Mesothelial cell of epicardium (in vitro differentiated cells): ENCODE measurements at regions not wholly inside any gene's neighbourhood (a gene's known extent, or its start where the extent isn't known, plus 50 kb on each side); places are given as distances from the start of the nearest gene placed in this dataset.

Experiments
- DNase-seq, 2 experiments: peaks; one replicate each; pipeline ENCODE4 v3.0.0; 2021; ENCODE audit warnings: low spot score in 2 of 2; ENCODE audit not compliant: unreplicated experiment in 2 of 2
- H3K27ac Mint-ChIP-seq: 2 replicates; pipeline ENCODE4 v1.8.0; 2021; ENCODE audit warnings: mixed read lengths
- H3K27me3 Mint-ChIP-seq: 2 replicates; pipeline ENCODE4 v1.8.0; 2021; ENCODE audit warnings: low read depth, mixed read lengths
- H3K36me3 Mint-ChIP-seq: 2 replicates; pipeline ENCODE4 v1.8.0; 2021; ENCODE audit warnings: mixed read lengths
- H3K4me1 Mint-ChIP-seq: 2 replicates; pipeline ENCODE4 v1.8.0; 2021; ENCODE audit warnings: mixed read lengths
- H3K4me3 Mint-ChIP-seq: 2 replicates; pipeline ENCODE4 v1.8.0; 2021; ENCODE audit warnings: mild to moderate bottlenecking, moderate library complexity, mixed read lengths
- H3K9me3 Mint-ChIP-seq: 2 replicates; pipeline ENCODE4 v1.8.0; 2021; ENCODE audit warnings: mixed read lengths
- CTCF ChIP-seq: fragments of 200-600 bp; sonication (generic); IDR thresholded peaks from one replicate; pipeline ENCODE4 v1.5.0; 2021; ENCODE audit warnings: antibody characterized with exemption; ENCODE audit not compliant: unreplicated experiment

- H3K27ac Mint-ChIP-seq, result no peak overlapping the region
- H3K9me3 Mint-ChIP-seq, result peaks cover 6% of the 10 kb centered on the region
- no peak for TF ChIP-seq CTCF
- H3K4me3 Mint-ChIP-seq, result no peak overlapping the region
- DNase-seq, result no peak
- no peaks in the 10 kb centered on the region for H3K4me1 Mint-ChIP-seq
- no peaks in the 10 kb centered on the region for H3K27me3 Mint-ChIP-seq
- H3K36me3 Mint-ChIP-seq, result no peaks in the 10 kb centered on the region
Measured at GRCh38 chr3:22537560-22537959, 665.6 kb upstream of the UBE2E2 start.

GRCh38 chr3:22542311-22542710 is 660.8 kb upstream of the UBE2E2 start:
- Mint-ChIP-seq H3K27ac (no peak overlapping the region), H3K27me3 (no peaks in the 10 kb centered on the region), H3K36me3 (no peaks in the 10 kb centered on the region), H3K4me1 (no peaks in the 10 kb centered on the region), H3K9me3 (peaks cover 12% of the 10 kb centered on the region), H3K4me3 (no peak overlapping the region)
- DNase-seq, result no peak
- no peak for TF ChIP-seq CTCF

- Mint-ChIP-seq H3K27ac (no peak overlapping the region), H3K4me3 (no peak overlapping the region), H3K27me3 (peaks cover 1% of the 10 kb centered on the region), H3K4me1 (no peaks in the 10 kb centered on the region), H3K36me3 (no peaks in the 10 kb centered on the region), H3K9me3 (no peaks in the 10 kb centered on the region)
- DNase-seq, result no peak
- TF ChIP-seq CTCF, result no peak
Measured at GRCh38 chr3:22555753-22556435, 647.2 kb upstream of the UBE2E2 start.

GRCh38 chr3:22565393-22565792 is 637.7 kb upstream of the UBE2E2 start:
- H3K27ac Mint-ChIP-seq, result no peak overlapping the region
- no peak for TF ChIP-seq CTCF
- H3K36me3 Mint-ChIP-seq, result no peaks in the 10 kb centered on the region
- H3K27me3 Mint-ChIP-seq, result peaks cover 2% of the 10 kb centered on the region
- peaks cover 5% of the 10 kb centered on the region for H3K4me1 Mint-ChIP-seq
- no peak overlapping the region for H3K4me3 Mint-ChIP-seq
- H3K9me3 Mint-ChIP-seq, result no peaks in the 10 kb centered on the region
- DNase-seq, result no peak

- Mint-ChIP-seq H3K9me3 (no peaks in the 10 kb centered on the region), H3K27me3 (peaks cover 2% of the 10 kb centered on the region), H3K4me3 (no peak overlapping the region), H3K27ac (no peak overlapping the region), H3K36me3 (no peaks in the 10 kb centered on the region), H3K4me1 (peaks cover 5% of the 10 kb centered on the region)
- no peak for DNase-seq
- TF ChIP-seq CTCF, result no peak
Measured at GRCh38 chr3:22568285-22568684, 634.8 kb upstream of the UBE2E2 start.

GRCh38 chr3:22569570-22569969 is 633.6 kb upstream of the UBE2E2 start:
- H3K27me3 Mint-ChIP-seq, result no peaks in the 10 kb centered on the region
- no peaks in the 10 kb centered on the region for H3K9me3 Mint-ChIP-seq
- H3K27ac Mint-ChIP-seq, result no peak overlapping the region
- DNase-seq, result no peak
- no peak overlapping the region for H3K4me3 Mint-ChIP-seq
- TF ChIP-seq CTCF, result no peak
- H3K36me3 Mint-ChIP-seq, result no peaks in the 10 kb centered on the region
- peaks cover 5% of the 10 kb centered on the region for H3K4me1 Mint-ChIP-seq
